Vagina (tissue), 2 donors: ENCODE measurements at regions not wholly inside any gene's neighbourhood (a gene's known extent, or its start where the extent isn't known, plus 50 kb on each side); places are given as distances from the start of the nearest gene placed in this dataset.

Source experiments
- POLR2A ChIP-seq, 2 donors: fragments of 450-650 bp; IDR thresholded peaks; one replicate each; pipeline ENCODE4 v1.6.1; 2017; ENCODE audit warnings: antibody characterized with exemption in 2 of 2, mild to moderate bottlenecking in 2 of 2, moderate library complexity in 2 of 2
- TF ChIP-seq, protein P1 (sequence below), 3 experiments: fragments of 450-650 bp in 2 of 3; fragments of 200-600 bp in 1 of 3; sonication (generic) in 1 of 3; IDR thresholded peaks; one replicate each; pipeline ENCODE4 v1.5.1; 2017 to 2019; ENCODE audit warnings: antibody characterized with exemption in 3 of 3, mild to moderate bottlenecking in 2 of 3, moderate library complexity in 2 of 3

DNA sequence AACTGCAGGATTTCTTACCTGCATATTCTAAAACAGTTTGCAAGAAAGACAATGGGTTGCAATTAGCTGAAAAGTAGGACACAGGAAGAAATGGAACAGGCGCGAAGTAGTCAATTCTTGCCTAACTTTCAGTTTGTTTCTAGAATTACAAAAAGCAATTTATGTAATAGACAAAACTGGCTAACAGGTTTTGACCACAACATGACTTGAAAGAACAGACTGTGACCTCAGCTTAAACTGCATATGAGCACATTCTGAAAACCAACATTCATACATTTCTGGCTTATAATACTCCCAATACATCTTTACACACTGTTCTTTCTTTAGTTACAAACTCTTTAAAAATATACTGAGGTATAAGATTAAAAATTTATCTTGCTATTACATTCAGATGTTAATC is 405.9 kb upstream of the B3GALT2 start:
- TF ChIP-seq, protein P1, sequence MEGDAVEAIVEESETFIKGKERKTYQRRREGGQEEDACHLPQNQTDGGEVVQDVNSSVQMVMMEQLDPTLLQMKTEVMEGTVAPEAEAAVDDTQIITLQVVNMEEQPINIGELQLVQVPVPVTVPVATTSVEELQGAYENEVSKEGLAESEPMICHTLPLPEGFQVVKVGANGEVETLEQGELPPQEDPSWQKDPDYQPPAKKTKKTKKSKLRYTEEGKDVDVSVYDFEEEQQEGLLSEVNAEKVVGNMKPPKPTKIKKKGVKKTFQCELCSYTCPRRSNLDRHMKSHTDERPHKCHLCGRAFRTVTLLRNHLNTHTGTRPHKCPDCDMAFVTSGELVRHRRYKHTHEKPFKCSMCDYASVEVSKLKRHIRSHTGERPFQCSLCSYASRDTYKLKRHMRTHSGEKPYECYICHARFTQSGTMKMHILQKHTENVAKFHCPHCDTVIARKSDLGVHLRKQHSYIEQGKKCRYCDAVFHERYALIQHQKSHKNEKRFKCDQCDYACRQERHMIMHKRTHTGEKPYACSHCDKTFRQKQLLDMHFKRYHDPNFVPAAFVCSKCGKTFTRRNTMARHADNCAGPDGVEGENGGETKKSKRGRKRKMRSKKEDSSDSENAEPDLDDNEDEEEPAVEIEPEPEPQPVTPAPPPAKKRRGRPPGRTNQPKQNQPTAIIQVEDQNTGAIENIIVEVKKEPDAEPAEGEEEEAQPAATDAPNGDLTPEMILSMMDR (IDR thresholded peaks at IDR 0.05): no peak
- TF ChIP-seq POLR2A (IDR thresholded peaks at IDR 0.05): no peak
